ENCODE measurements at regions not wholly inside any gene's neighbourhood (a gene's known extent, or its start where the extent isn't known, plus 50 kb on each side); places are given as distances from the start of the nearest gene placed in this dataset.

DNA sequence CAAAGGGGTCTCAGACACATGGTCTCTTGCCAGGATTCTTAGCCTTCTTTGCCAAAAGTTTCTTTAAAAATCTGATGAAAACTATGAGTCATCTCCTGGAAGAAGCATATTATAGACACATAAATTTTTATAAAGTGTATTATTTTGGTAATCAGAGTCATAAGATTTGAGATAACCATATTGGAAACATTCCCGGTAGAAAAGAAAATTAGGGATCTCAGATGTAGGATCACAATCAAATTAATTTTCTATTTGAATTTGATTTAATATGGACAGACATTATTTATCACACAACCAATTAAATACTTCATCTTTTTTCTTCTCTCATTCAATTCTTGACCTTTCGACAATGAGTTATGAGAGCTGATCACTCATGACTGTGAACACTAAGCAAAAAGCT is 347.7 kb upstream of the CDH8 start:
- H2BK12ac ChIP-seq (ENCODE audit: insufficient read length, low read depth, low read length), result no peak overlapping the region
- no peak overlapping the region for H3K27ac Mint-ChIP-seq

More for the DNA sequence above, 347.7 kb upstream of the CDH8 start:
- Mint-ChIP-seq H3K36me3 (ENCODE audit: insufficient read depth in 1 of 3, low read depth in 3 of 3) (no peaks in the 10 kb centered on the region), H3K4me1 (no peaks in the 10 kb centered on the region; a peak in 1 of 4 replicates), H3K4me3 (no peak overlapping the region), H3K9me3 (no peaks in the 10 kb centered on the region; a peak in 1 of 5 replicates), H3K27me3 (ENCODE audit: low read depth) (no peaks in the 10 kb centered on the region)
- no peak overlapping the region for H3K23ac ChIP-seq (ENCODE audit: insufficient read length, low read depth, low read length)
- no peak overlapping the region for H4K8ac ChIP-seq (replicated peaks; ENCODE audit: insufficient read length, low read depth, low read length)
- no peak overlapping the region for H3K9ac ChIP-seq (ENCODE audit: extremely low read depth, insufficient read length, low read length)
- no peaks in the 10 kb centered on the region for H3K4me1 ChIP-seq (ENCODE audit: insufficient read depth, low read length)
- TF ChIP-seq, protein P1, sequence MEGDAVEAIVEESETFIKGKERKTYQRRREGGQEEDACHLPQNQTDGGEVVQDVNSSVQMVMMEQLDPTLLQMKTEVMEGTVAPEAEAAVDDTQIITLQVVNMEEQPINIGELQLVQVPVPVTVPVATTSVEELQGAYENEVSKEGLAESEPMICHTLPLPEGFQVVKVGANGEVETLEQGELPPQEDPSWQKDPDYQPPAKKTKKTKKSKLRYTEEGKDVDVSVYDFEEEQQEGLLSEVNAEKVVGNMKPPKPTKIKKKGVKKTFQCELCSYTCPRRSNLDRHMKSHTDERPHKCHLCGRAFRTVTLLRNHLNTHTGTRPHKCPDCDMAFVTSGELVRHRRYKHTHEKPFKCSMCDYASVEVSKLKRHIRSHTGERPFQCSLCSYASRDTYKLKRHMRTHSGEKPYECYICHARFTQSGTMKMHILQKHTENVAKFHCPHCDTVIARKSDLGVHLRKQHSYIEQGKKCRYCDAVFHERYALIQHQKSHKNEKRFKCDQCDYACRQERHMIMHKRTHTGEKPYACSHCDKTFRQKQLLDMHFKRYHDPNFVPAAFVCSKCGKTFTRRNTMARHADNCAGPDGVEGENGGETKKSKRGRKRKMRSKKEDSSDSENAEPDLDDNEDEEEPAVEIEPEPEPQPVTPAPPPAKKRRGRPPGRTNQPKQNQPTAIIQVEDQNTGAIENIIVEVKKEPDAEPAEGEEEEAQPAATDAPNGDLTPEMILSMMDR (conservative IDR thresholded peaks at IDR 0.05), result no peak
- no peak overlapping the region for H2AFZ ChIP-seq (ENCODE audit: low read length)
- no peak overlapping the region for H2BK120ac ChIP-seq (ENCODE audit: low read depth, low read length, poor library complexity, severe bottlenecking)
- H3K27ac ChIP-seq (ENCODE audit: insufficient read length, low read depth, low read length), result no peak overlapping the region
- no peak overlapping the region for H3K14ac ChIP-seq (ENCODE audit: insufficient read depth, low read length)
- no peaks in the 10 kb centered on the region for H3K27me3 ChIP-seq (ENCODE audit: insufficient read depth, low read length)
- no peaks in the 10 kb centered on the region for H3K23me2 ChIP-seq (ENCODE audit: insufficient read length, low read depth, low read length, poor library complexity, severe bottlenecking)
- H3K79me2 ChIP-seq (ENCODE audit: insufficient read depth, low read length), result no peaks in the 10 kb centered on the region
- H2BK20ac ChIP-seq (ENCODE audit: low read depth, low read length, poor library complexity, severe bottlenecking), result no peak overlapping the region
- no peak overlapping the region for H3K56ac ChIP-seq (ENCODE audit: insufficient read length, low read depth, low read length)
- no peaks in the 10 kb centered on the region for H3K9me3 ChIP-seq (ENCODE audit: control insufficient read depth, low read depth, low read length)
- no peak overlapping the region for H3T11ph ChIP-seq (ENCODE audit: low read length)
- H3K79me1 ChIP-seq (ENCODE audit: insufficient read depth, low read depth, low read length, poor library complexity, severe bottlenecking), result no peaks in the 10 kb centered on the region
- H4K5ac ChIP-seq (ENCODE audit: insufficient read length, low read depth, low read length), result no peak overlapping the region
- WGBS (ENCODE audit: extremely low coverage, insufficient read length, low lambda C conversion rate), result no CpG with 5 or more reads among the region's 2 CpGs
- no peak overlapping the region for H4K91ac ChIP-seq (ENCODE audit: insufficient read length, low read depth, low read length)
- H4K20me1 ChIP-seq (ENCODE audit: control insufficient read depth, insufficient read depth, insufficient read length), result no peaks in the 10 kb centered on the region
- H3K4ac ChIP-seq (ENCODE audit: low read depth, low read length), result no peak overlapping the region
- H3K18ac ChIP-seq (ENCODE audit: insufficient read length, low read depth, low read length), result no peak overlapping the region
- no peak overlapping the region for H2AK5ac ChIP-seq (ENCODE audit: insufficient read length, low read length)
- DNase-seq, result no peak
- no peak overlapping the region for H2BK5ac ChIP-seq (ENCODE audit: insufficient read length, low read length)
- no peak overlapping the region for H3K4me2 ChIP-seq (ENCODE audit: insufficient read depth, insufficient read length, low read length)
- H2BK15ac ChIP-seq (ENCODE audit: low read depth, low read length), result no peak overlapping the region

Measured in H9 (cell line).